Endothelial cell of umbilical vein (primary cell): ENCODE measurements at regions not wholly inside any gene's neighbourhood (a gene's known extent, or its start where the extent isn't known, plus 50 kb on each side); places are given as distances from the start of the nearest gene placed in this dataset.

Experiments used
- BruUV-seq: library from RNA; stranded (reverse); fragments of 400-500 nt; replicated peaks from 2 replicates; lab custom pipeline; 2021; lab: Mats Ljungman, UMichigan
- CTCF ChIA-PET: fragments of 300-600, 350-600 bp; sonication (Branson Sonifier 250); formaldehyde crosslinking; loops from one replicate; lab custom pipeline; 2021; ENCODE audit warnings: antibody characterized with exemption, inconsistent platforms; lab: Charles Lee
- POLR2A ChIA-PET: fragments of 300-600, 350-600 bp; sonication (Branson Sonifier 250); formaldehyde crosslinking; loops from one replicate; lab custom pipeline; 2021; ENCODE audit warnings: antibody characterized with exemption, inconsistent platforms; lab: Charles Lee
- DNase-seq: peaks from one replicate; pipeline ENCODE4 v3.0.0-alpha.2; 2011; ENCODE audit warnings: low read depth, low spot score
- FAIRE-seq: peaks from 2 replicates; lab custom pipeline; 2011; peaks lifted over from hg19 to GRCh38; lab: Jason Lieb, UNC
- H2AFZ ChIP-seq: 2 replicates; pipeline ENCODE4 v1.6.0; 2012; ENCODE audit warnings: low read depth, low read length, control low read depth, inconsistent platforms
- H3K27ac ChIP-seq: 2 replicates; pipeline ENCODE4 v1.5.1; 2011; ENCODE audit warnings: low read depth, mild to moderate bottlenecking, control low read depth, low read length, moderate library complexity; ENCODE audit not compliant: insufficient read depth
- H3K27me3 ChIP-seq, 2 experiments: 2 replicates each; pipeline versions ENCODE4 v1.6.0 to v1.6.1; 2011; ENCODE audit warnings: low read length in 2 of 2, mixed read lengths in 1 of 2; ENCODE audit not compliant: control insufficient read depth in 2 of 2, insufficient read depth in 2 of 2
- H3K36me3 ChIP-seq, 2 experiments: 2 replicates in 1 of 2; 3 replicates in 1 of 2; pipeline ENCODE4 v1.5.1; 2011; ENCODE audit warnings: low read length in 2 of 2, mild to moderate bottlenecking in 1 of 2, moderate library complexity in 1 of 2; ENCODE audit not compliant: control insufficient read depth in 2 of 2, insufficient read depth in 2 of 2; ENCODE audit errors: extremely low read depth in 1 of 2
- H3K4me1 ChIP-seq: 3 replicates; pipeline ENCODE4 v1.5.1; 2011; ENCODE audit warnings: mild to moderate bottlenecking, low read length; ENCODE audit not compliant: control insufficient read depth, insufficient read depth; ENCODE audit errors: extremely low read depth
- H3K4me2 ChIP-seq: 2 replicates; pipeline ENCODE4 v1.6.1; 2011; ENCODE audit warnings: low read length, control low read depth, mixed read lengths; ENCODE audit not compliant: insufficient read depth
- H3K4me3 ChIP-seq, 3 experiments: fragments of 200-600 bp in 1 of 3; sonication (generic), shearing (Covaris generic) in 1 of 3; replicated peaks in 1 of 3; 2 replicates each; pipeline ENCODE4 v1.5.1; 2011 to 2016; ENCODE audit warnings: control low read depth in 3 of 3, low read length in 3 of 3, mild to moderate bottlenecking in 2 of 3, inconsistent platforms in 1 of 3, low read depth in 1 of 3, moderate library complexity in 1 of 3; ENCODE audit not compliant: insufficient read depth in 1 of 3
- H3K79me2 ChIP-seq: 2 replicates; pipeline ENCODE4 v1.6.0; 2012; ENCODE audit warnings: low read length, inconsistent platforms; ENCODE audit not compliant: control insufficient read depth, insufficient read depth
- H3K9ac ChIP-seq: replicated peaks from 2 replicates; pipeline ENCODE3; 2011; ENCODE audit warnings: low read length, control low read depth; ENCODE audit not compliant: insufficient read depth; ENCODE audit errors: extremely low read depth
- H3K9me1 ChIP-seq: replicated peaks from 3 replicates; pipeline ENCODE4 v1.6.0; 2011; ENCODE audit warnings: mild to moderate bottlenecking, low read length; ENCODE audit not compliant: control insufficient read depth, insufficient read depth; ENCODE audit errors: extremely low read depth
- H3K9me3 ChIP-seq: replicated peaks from 2 replicates; pipeline ENCODE4 v1.5.1; 2012; ENCODE audit warnings: low read length, inconsistent platforms; ENCODE audit not compliant: control insufficient read depth, insufficient read depth
- H4K20me1 ChIP-seq: replicated peaks from 2 replicates; pipeline ENCODE3; 2011; ENCODE audit warnings: mild to moderate bottlenecking, low read length; ENCODE audit not compliant: control insufficient read depth, insufficient read depth; ENCODE audit errors: extremely low read depth
- EZH2 ChIP-seq: IDR thresholded peaks from 2 replicates; pipeline ENCODE4 v1.6.1; 2012; ENCODE audit warnings: borderline replicate concordance, low read depth, mild to moderate bottlenecking, moderate library complexity, low read length, inconsistent platforms; ENCODE audit not compliant: severe bottlenecking
- FOS ChIP-seq: IDR thresholded peaks from 2 replicates; pipeline ENCODE4 v1.6.1; 2011; ENCODE audit warnings: mild to moderate bottlenecking, low read length, moderate library complexity, borderline replicate concordance; ENCODE audit not compliant: insufficient read depth
- GATA2 ChIP-seq: IDR thresholded peaks from 2 replicates; pipeline ENCODE4 v1.7.0; 2011; ENCODE audit warnings: low read depth, mild to moderate bottlenecking, moderate library complexity, mixed read lengths, low read length; ENCODE audit not compliant: insufficient read length, insufficient read depth
- JUN ChIP-seq: IDR thresholded peaks from 2 replicates; pipeline ENCODE4 v1.6.1; 2011; ENCODE audit warnings: borderline replicate concordance, low read depth; ENCODE audit not compliant: insufficient read length, insufficient read depth
- MYC ChIP-seq: IDR thresholded peaks from one replicate; pipeline ENCODE4 v1.6.1; 2011; ENCODE audit warnings: mild to moderate bottlenecking, low read depth, low read length
- POLR2A ChIP-seq: IDR thresholded peaks from 2 replicates; pipeline ENCODE4 v1.6.1; 2012; ENCODE audit warnings: low read depth, mild to moderate bottlenecking, control low read depth, low read length
- POLR2AphosphoS5 ChIP-seq: IDR thresholded peaks from 2 replicates; pipeline ENCODE4 v1.6.1; 2012; ENCODE audit warnings: low read depth, mild to moderate bottlenecking, control low read depth, low read length, moderate library complexity; ENCODE audit not compliant: insufficient read depth
- dilution Hi-C: fragments of 300-500 bp; cut with MboI; formaldehyde crosslinking; loops from one replicate; pipeline ENCODE4 v1.15.0; 2019; ENCODE audit warnings: low sequenced_read_pairs; ENCODE audit not compliant: extremely low pct_ligation_motif_present
- intact Hi-C: fragments of 100-400 bp; cut with micrococcal nuclease; formaldehyde crosslinking; loops from one replicate; pipeline ENCODE4 v1.10.0; 2022
- TF ChIP-seq, protein P1 (sequence below), 2 donors: IDR thresholded peaks; 1 replicate in 1 of 2; 2 replicates in 1 of 2; pipeline ENCODE4 v1.5.1; 2011; ENCODE audit warnings: low read length in 2 of 2, mild to moderate bottlenecking in 2 of 2, moderate library complexity in 2 of 2, control low read depth in 1 of 2, inconsistent platforms in 1 of 2, low read depth in 1 of 2; ENCODE audit not compliant: insufficient read depth in 1 of 2; ENCODE audit errors: extremely low read depth in 1 of 2
- TF ChIP-seq, protein P2 (sequence below): IDR thresholded peaks from 2 replicates; pipeline ENCODE4 v1.6.1; 2011; ENCODE audit not compliant: insufficient read depth, insufficient read length

DNA sequence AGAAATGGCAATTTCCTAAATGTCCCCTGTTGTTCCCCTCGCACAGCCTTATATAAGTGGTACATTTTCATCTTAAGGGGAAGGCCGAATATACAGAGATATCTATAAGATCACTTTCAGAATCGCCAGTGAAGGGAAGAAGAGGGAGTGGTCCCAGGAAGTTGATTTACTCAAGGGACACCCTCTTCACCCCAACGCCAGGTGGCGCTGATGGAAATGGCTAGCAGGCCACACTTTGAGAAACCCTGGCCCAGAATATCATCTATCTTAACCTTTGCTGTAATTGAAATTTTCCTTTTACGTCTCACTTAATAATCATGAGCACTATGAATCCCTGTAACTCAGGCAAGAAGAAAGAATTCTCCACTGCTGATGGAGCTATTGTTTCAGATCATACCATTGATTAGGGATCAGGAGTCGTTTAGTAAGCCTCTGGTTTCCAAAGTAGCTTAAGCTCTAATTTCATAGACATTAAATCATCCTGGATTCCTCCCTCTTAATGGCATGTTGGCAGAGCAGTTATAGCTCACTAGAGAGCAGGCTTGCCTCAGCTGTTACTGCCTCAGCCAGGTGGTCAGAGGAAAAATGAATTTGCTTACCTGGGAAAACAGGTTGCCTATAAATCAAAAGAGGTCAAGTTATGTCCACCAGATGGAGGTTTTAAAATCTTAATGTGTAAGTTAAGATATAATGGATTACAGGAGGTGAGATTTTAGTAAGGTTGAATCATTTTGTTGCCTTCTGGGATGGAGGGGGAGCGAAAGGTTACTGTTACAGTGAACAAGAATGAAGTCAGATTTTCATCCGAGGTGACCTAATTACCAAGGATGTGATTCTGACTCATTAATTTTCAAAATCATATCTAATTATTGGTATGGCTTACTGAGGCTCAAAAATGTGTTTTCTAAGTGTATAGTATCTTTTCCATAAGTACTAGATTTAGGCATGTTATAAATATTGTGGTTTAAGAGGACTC lies 941.2 kb upstream of the TENM3 start:
- ChIA-PET CTCF (no interaction called here), POLR2A (no interaction called here)
- Histone ChIP-seq H3K36me3 (no peaks in the 10 kb centered on the region), H3K9me3 (peaks cover 3% of the 10 kb centered on the region), H3K9ac (no peak overlapping the region), H3K27ac (no peak overlapping the region), H3K4me2 (no peak overlapping the region), H3K4me3 (no peak overlapping the region), H2AFZ (no peak overlapping the region), H3K4me1 (no peaks in the 10 kb centered on the region), H4K20me1 (no peaks in the 10 kb centered on the region), H3K79me2 (no peaks in the 10 kb centered on the region), H3K9me1 (no peaks in the 10 kb centered on the region), H3K27me3 (no peaks in the 10 kb centered on the region)
- DNase-seq = no peak
- no TSS peak for BruUV-seq
- no peak for TF ChIP-seq JUN
- no peak for TF ChIP-seq POLR2AphosphoS5
- no peak for TF ChIP-seq EZH2
- TF ChIP-seq FOS = no peak
- no peak for TF ChIP-seq POLR2A
- FAIRE-seq = no peak
- intact Hi-C loops = no loop called here
- dilution Hi-C loops = no loop called here

DNA sequence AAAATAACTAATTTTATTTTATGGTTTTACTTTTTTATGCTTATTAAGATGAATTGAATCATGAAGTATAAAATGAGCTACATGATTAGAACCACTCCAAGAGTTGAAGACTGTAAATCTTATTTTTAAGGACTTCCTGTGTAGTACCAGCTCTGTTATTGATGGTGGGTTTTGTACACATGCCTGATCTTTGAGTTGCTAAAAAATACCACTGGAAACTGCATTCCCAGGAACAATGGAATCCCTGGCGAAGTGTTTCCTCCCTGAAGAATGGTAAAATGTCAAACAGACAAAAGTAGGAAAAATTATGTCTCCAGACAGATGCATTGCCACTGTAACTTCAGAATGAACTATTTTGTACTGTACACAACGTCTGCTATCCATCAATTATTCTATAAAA lies 935.4 kb upstream of the TENM3 start:
- intact Hi-C loops = no loop called here
- TF ChIP-seq, protein P1, sequence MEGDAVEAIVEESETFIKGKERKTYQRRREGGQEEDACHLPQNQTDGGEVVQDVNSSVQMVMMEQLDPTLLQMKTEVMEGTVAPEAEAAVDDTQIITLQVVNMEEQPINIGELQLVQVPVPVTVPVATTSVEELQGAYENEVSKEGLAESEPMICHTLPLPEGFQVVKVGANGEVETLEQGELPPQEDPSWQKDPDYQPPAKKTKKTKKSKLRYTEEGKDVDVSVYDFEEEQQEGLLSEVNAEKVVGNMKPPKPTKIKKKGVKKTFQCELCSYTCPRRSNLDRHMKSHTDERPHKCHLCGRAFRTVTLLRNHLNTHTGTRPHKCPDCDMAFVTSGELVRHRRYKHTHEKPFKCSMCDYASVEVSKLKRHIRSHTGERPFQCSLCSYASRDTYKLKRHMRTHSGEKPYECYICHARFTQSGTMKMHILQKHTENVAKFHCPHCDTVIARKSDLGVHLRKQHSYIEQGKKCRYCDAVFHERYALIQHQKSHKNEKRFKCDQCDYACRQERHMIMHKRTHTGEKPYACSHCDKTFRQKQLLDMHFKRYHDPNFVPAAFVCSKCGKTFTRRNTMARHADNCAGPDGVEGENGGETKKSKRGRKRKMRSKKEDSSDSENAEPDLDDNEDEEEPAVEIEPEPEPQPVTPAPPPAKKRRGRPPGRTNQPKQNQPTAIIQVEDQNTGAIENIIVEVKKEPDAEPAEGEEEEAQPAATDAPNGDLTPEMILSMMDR (IDR thresholded peaks at IDR 0.05; ENCODE audit: extremely low read depth in 1 of 2, insufficient read depth in 1 of 2, low read depth in 1 of 2, low read length in 2 of 2) = no peak
- TF ChIP-seq FOS (no peak), JUN (no peak), POLR2A (no peak), MYC (no peak), EZH2 (no peak), POLR2AphosphoS5 (no peak), GATA2 (no peak)
- TF ChIP-seq, protein P2, sequence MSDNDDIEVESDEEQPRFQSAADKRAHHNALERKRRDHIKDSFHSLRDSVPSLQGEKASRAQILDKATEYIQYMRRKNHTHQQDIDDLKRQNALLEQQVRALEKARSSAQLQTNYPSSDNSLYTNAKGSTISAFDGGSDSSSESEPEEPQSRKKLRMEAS = no peak
- H3K9me3 ChIP-seq = peaks cover 3% of the 10 kb centered on the region
- no peaks in the 10 kb centered on the region for H3K4me1 ChIP-seq
- no peak overlapping the region for H3K4me3 ChIP-seq
- H3K27me3 ChIP-seq = no peaks in the 10 kb centered on the region
- H3K36me3 ChIP-seq = no peaks in the 10 kb centered on the region
- FAIRE-seq (no peak), DNase-seq (no peak)
- H3K27ac ChIP-seq = no peak overlapping the region
- H3K9me1 ChIP-seq = no peaks in the 10 kb centered on the region
- no TSS peak for BruUV-seq
- no peaks in the 10 kb centered on the region for H3K79me2 ChIP-seq
- CTCF ChIA-PET = no interaction called here
- POLR2A ChIA-PET = no interaction called here
- no peak overlapping the region for H3K4me2 ChIP-seq
- no peaks in the 10 kb centered on the region for H4K20me1 ChIP-seq
- no peak overlapping the region for H2AFZ ChIP-seq
- dilution Hi-C loops = no loop called here
- H3K9ac ChIP-seq = no peak overlapping the region
